ENCODE measurements at regions not wholly inside any gene's neighbourhood (a gene's known extent, or its start where the extent isn't known, plus 50 kb on each side); places are given as distances from the start of the nearest gene placed in this dataset.

GRCh38 chr7:53325061-53325460, 289.6 kb downstream of the POM121L12 start:
- peaks cover 12% of the 10 kb centered on the region for H3K9me3 Mint-ChIP-seq (ENCODE audit: low read depth, unreplicated experiment)
- H3K4me1 Mint-ChIP-seq (ENCODE audit: low read depth, unreplicated experiment): no peaks in the 10 kb centered on the region
- H3K36me3 Mint-ChIP-seq (ENCODE audit: insufficient read depth, unreplicated experiment): no peaks in the 10 kb centered on the region
- H3K27me3 Mint-ChIP-seq (ENCODE audit: unreplicated experiment): no peaks in the 10 kb centered on the region
- DNase-seq: no peak
- CTCF ChIA-PET: no interaction called here
- no TSS peak for BruUV-seq (replicated peaks)
- TF ChIP-seq CTCF (IDR thresholded peaks at IDR 0.05; ENCODE audit: unreplicated experiment): no peak
- no peak overlapping the region for H3K27ac Mint-ChIP-seq (ENCODE audit: unreplicated experiment)
- intact Hi-C loops (cut with micrococcal nuclease; ENCODE audit: unreplicated experiment): no loop called here
- H3K4me3 Mint-ChIP-seq (ENCODE audit: low read depth, unreplicated experiment): no peak overlapping the region

- no peaks in the 10 kb centered on the region for H3K4me1 Mint-ChIP-seq (ENCODE audit: low read depth, unreplicated experiment)
- intact Hi-C loops (cut with micrococcal nuclease; ENCODE audit: unreplicated experiment): no loop called here
- peaks cover 17% of the 10 kb centered on the region for H3K9me3 Mint-ChIP-seq (ENCODE audit: low read depth, unreplicated experiment)
- H3K36me3 Mint-ChIP-seq (ENCODE audit: insufficient read depth, unreplicated experiment): no peaks in the 10 kb centered on the region
- no peak for TF ChIP-seq CTCF (IDR thresholded peaks at IDR 0.05; ENCODE audit: unreplicated experiment)
- CTCF ChIA-PET: no interaction called here
- no peak overlapping the region for H3K4me3 Mint-ChIP-seq (ENCODE audit: low read depth, unreplicated experiment)
- no TSS peak for BruUV-seq (replicated peaks)
- no peak for DNase-seq
- no peaks in the 10 kb centered on the region for H3K27me3 Mint-ChIP-seq (ENCODE audit: unreplicated experiment)
- H3K27ac Mint-ChIP-seq (ENCODE audit: unreplicated experiment): no peak overlapping the region
These were observed 291.2 kb downstream of the POM121L12 start for GRCh38 chr7:53326634-53327033.

- no peak for TF ChIP-seq CTCF (IDR thresholded peaks at IDR 0.05; ENCODE audit: unreplicated experiment)
- CTCF ChIA-PET: no interaction called here
- no peak overlapping the region for H3K4me3 Mint-ChIP-seq (ENCODE audit: low read depth, unreplicated experiment)
- no peaks in the 10 kb centered on the region for H3K4me1 Mint-ChIP-seq (ENCODE audit: low read depth, unreplicated experiment)
- H3K27me3 Mint-ChIP-seq (ENCODE audit: unreplicated experiment): no peaks in the 10 kb centered on the region
- peaks cover 10% of the 10 kb centered on the region for H3K9me3 Mint-ChIP-seq (ENCODE audit: low read depth, unreplicated experiment)
- DNase-seq: no peak
- no peaks in the 10 kb centered on the region for H3K36me3 Mint-ChIP-seq (ENCODE audit: insufficient read depth, unreplicated experiment)
- no peak overlapping the region for H3K27ac Mint-ChIP-seq (ENCODE audit: unreplicated experiment)
- intact Hi-C loops (cut with micrococcal nuclease; ENCODE audit: unreplicated experiment): no loop called here
- no TSS peak for BruUV-seq (replicated peaks)
These were observed 300.8 kb downstream of the POM121L12 start for GRCh38 chr7:53336105-53336668.

- Mint-ChIP-seq H3K27ac (ENCODE audit: unreplicated experiment) (no peak overlapping the region), H3K36me3 (ENCODE audit: insufficient read depth, unreplicated experiment) (no peaks in the 10 kb centered on the region), H3K27me3 (ENCODE audit: unreplicated experiment) (no peaks in the 10 kb centered on the region), H3K4me3 (ENCODE audit: low read depth, unreplicated experiment) (no peak overlapping the region), H3K4me1 (ENCODE audit: low read depth, unreplicated experiment) (no peaks in the 10 kb centered on the region), H3K9me3 (ENCODE audit: low read depth, unreplicated experiment) (peaks cover 16% of the 10 kb centered on the region)
- BruUV-seq (replicated peaks): no TSS peak
- no peak for TF ChIP-seq CTCF (IDR thresholded peaks at IDR 0.05; ENCODE audit: unreplicated experiment)
- CTCF ChIA-PET: no interaction called here
- DNase-seq: no peak
- intact Hi-C loops (cut with micrococcal nuclease; ENCODE audit: unreplicated experiment): no loop called here
These were observed 304.8 kb downstream of the POM121L12 start for GRCh38 chr7:53340220-53340619.

All from Calu3 (cell line).